Fibroblast of lung (primary cell): ENCODE measurements at regions not wholly inside any gene's neighbourhood (a gene's known extent, or its start where the extent isn't known, plus 50 kb on each side); places are given as distances from the start of the nearest gene placed in this dataset.

ENCODE experiments used
- CTCF ChIP-seq, 2 donors: IDR thresholded peaks in 1 of 2; conservative IDR thresholded peaks in 1 of 2; 1 replicate in 1 of 2; 2 replicates in 1 of 2; pipeline ENCODE4 v1.5.1; 2011 to 2012; ENCODE audit warnings: low read length in 2 of 2, control low read depth in 1 of 2, inconsistent platforms in 1 of 2, low read depth in 1 of 2, mild to moderate bottlenecking in 1 of 2
- EZH2 ChIP-seq: IDR thresholded peaks from 2 replicates; pipeline ENCODE4 v1.5.1; 2012; ENCODE audit warnings: low read length, control low read depth, mild to moderate bottlenecking; ENCODE audit errors: missing control alignments

GRCh38 chr16:35310999-35311398, 1851.6 kb downstream of the TP53TG3F start:
- TF ChIP-seq CTCF (conservative IDR thresholded peaks at IDR 0.05 in 1 of 2, IDR thresholded peaks at IDR 0.05 in 1 of 2; ENCODE audit: low read depth in 1 of 2, low read length in 2 of 2) (no peak), EZH2 (no peak)
